IMR-90 (cell line): ENCODE measurements at regions not wholly inside any gene's neighbourhood (a gene's known extent, or its start where the extent isn't known, plus 50 kb on each side); places are given as distances from the start of the nearest gene placed in this dataset.

Experiments used
- ATAC-seq: fragments of 200-7000 bp; cut with Tn5 transposase; 2 replicates; pipeline ENCODE4 v1.9.1; 2020; ENCODE audit warnings: low read depth, mild to moderate bottlenecking, moderate library complexity
- BruUV-seq: library from RNA; stranded (reverse); fragments of 400-500 nt; replicated peaks from 2 replicates; lab custom pipeline; 2021; lab: Mats Ljungman, UMichigan
- CTCF ChIA-PET: fragments of 300-600 bp; formaldehyde crosslinking; extraction: SDS; loops from one replicate; lab custom pipeline; 2021; ENCODE audit warnings: antibody characterized with exemption; lab: Yijun Ruan, JAX
- POLR2A ChIA-PET: fragments of 300-600 bp; sonication (Branson Sonifier 250); formaldehyde crosslinking; loops from one replicate; lab custom pipeline; 2022; ENCODE audit warnings: antibody characterized with exemption; ENCODE audit not compliant: unreplicated experiment; lab: Charles Lee
- DNase-seq: peaks from one replicate; pipeline ENCODE4 v3.0.0; 2013
- H2AFZ ChIP-seq: replicated peaks from 2 replicates; pipeline ENCODE3; 2013; ENCODE audit warnings: low read length, mild to moderate bottlenecking; ENCODE audit not compliant: poor library complexity
- H2AK5ac ChIP-seq: 2 replicates; pipeline ENCODE4 v1.6.1; 2013; ENCODE audit warnings: low read depth, low read length, inconsistent platforms
- H2AK9ac ChIP-seq: replicated peaks from 2 replicates; pipeline ENCODE3; 2013; ENCODE audit warnings: mild to moderate bottlenecking, low read depth, low read length, moderate library complexity; ENCODE audit not compliant: poor library complexity
- H2BK120ac ChIP-seq: 2 replicates; pipeline ENCODE4 v1.6.1; 2013; ENCODE audit warnings: low read depth, low read length, inconsistent platforms
- H2BK15ac ChIP-seq: 3 replicates; pipeline ENCODE4 v1.6.1; 2013; ENCODE audit warnings: low read depth, low read length, inconsistent platforms
- H2BK20ac ChIP-seq: 2 replicates; pipeline ENCODE4 v1.6.1; 2013; ENCODE audit warnings: low read depth, mild to moderate bottlenecking, inconsistent platforms, low read length, moderate library complexity
- H2BK5ac ChIP-seq: 2 replicates; pipeline ENCODE4 v1.6.1; 2013; ENCODE audit warnings: mild to moderate bottlenecking, low read depth, low read length, inconsistent platforms; ENCODE audit not compliant: poor library complexity, severe bottlenecking
- H3K14ac ChIP-seq: replicated peaks from 2 replicates; pipeline ENCODE4 v1.6.1; 2013; ENCODE audit warnings: low read depth, low read length, inconsistent platforms
- H3K18ac ChIP-seq: 2 replicates; pipeline ENCODE4 v1.6.1; 2013; ENCODE audit warnings: low read depth, low read length, control low read depth
- H3K23ac ChIP-seq: 2 replicates; pipeline ENCODE4 v1.6.1; 2013; ENCODE audit warnings: low read depth, low read length, inconsistent platforms
- H3K27ac ChIP-seq: 2 replicates; pipeline ENCODE4 v1.5.1; 2013; ENCODE audit warnings: mild to moderate bottlenecking, control low read depth, low read length; ENCODE audit not compliant: insufficient read depth
- H3K27me3 ChIP-seq: 2 replicates; pipeline ENCODE4 v1.6.1; 2013; ENCODE audit warnings: low read length; ENCODE audit not compliant: control insufficient read depth, insufficient read depth
- H3K36me3 ChIP-seq: 2 replicates; pipeline ENCODE4 v1.6.1; 2013; ENCODE audit warnings: low read length, mixed read lengths; ENCODE audit not compliant: control insufficient read depth, insufficient read depth
- H3K4ac ChIP-seq: 2 replicates; pipeline ENCODE4 v1.6.1; 2013; ENCODE audit warnings: low read depth, low read length, inconsistent platforms
- H3K4me1 ChIP-seq: 2 replicates; pipeline ENCODE4 v1.6.1; 2013; ENCODE audit warnings: low read length, mixed read lengths; ENCODE audit not compliant: control insufficient read depth, insufficient read depth
- H3K4me2 ChIP-seq: 2 replicates; pipeline ENCODE4 v1.6.1; 2013; ENCODE audit warnings: low read depth, mild to moderate bottlenecking, control low read depth, low read length, moderate library complexity
- H3K4me3 ChIP-seq: 2 replicates; pipeline ENCODE4 v1.5.1; 2013; ENCODE audit warnings: low read depth, mild to moderate bottlenecking, control low read depth, low read length, moderate library complexity; ENCODE audit not compliant: insufficient read depth
- H3K56ac ChIP-seq: 2 replicates; pipeline ENCODE4 v1.6.1; 2013; ENCODE audit warnings: low read length, inconsistent platforms; ENCODE audit not compliant: insufficient read depth; ENCODE audit errors: extremely low read depth
- H3K79me1 ChIP-seq, 2 experiments: 2 replicates each; pipeline ENCODE4 v1.6.1; 2013; ENCODE audit warnings: low read length in 2 of 2, inconsistent platforms in 1 of 2, low read depth in 1 of 2
- H3K9ac ChIP-seq: 2 replicates; pipeline ENCODE4 v1.6.1; 2013; ENCODE audit warnings: low read depth, low read length, control low read depth
- H3K9me1 ChIP-seq: 2 replicates; pipeline ENCODE4 v1.6.1; 2013; ENCODE audit warnings: low read length, inconsistent platforms; ENCODE audit not compliant: insufficient read depth
- H3K9me3 ChIP-seq: 2 replicates; pipeline ENCODE4 v1.6.1; 2013; ENCODE audit warnings: low read length; ENCODE audit not compliant: control insufficient read depth, insufficient read depth
- H4K20me1 ChIP-seq: 2 replicates; pipeline ENCODE4 v1.6.1; 2013; ENCODE audit warnings: low read length, inconsistent platforms; ENCODE audit not compliant: insufficient read depth
- H4K5ac ChIP-seq: 2 replicates; pipeline ENCODE4 v1.6.1; 2013; ENCODE audit warnings: mild to moderate bottlenecking, low read depth, low read length, control low read depth
- H4K8ac ChIP-seq, 2 experiments: 2 replicates each; pipeline ENCODE4 v1.6.1; 2013; ENCODE audit warnings: low read depth in 2 of 2, low read length in 2 of 2, control low read depth in 1 of 2, inconsistent platforms in 1 of 2
- H4K91ac ChIP-seq: 2 replicates; pipeline ENCODE4 v1.6.1; 2013; ENCODE audit warnings: low read depth, low read length, inconsistent platforms; ENCODE audit not compliant: insufficient read depth
- BHLHE40 ChIP-seq: fragments of 150-350 bp; IDR thresholded peaks from 2 replicates; pipeline ENCODE4 v1.6.1; 2016; ENCODE audit warnings: mild to moderate bottlenecking, low read depth, low read length
- CHD1 ChIP-seq: IDR thresholded peaks from 2 replicates; pipeline ENCODE4 v1.6.1; 2012; ENCODE audit warnings: low read depth, low read length, improper control_type of control experiment
- ELK1 ChIP-seq: fragments of 150-350 bp; IDR thresholded peaks from 2 replicates; pipeline ENCODE4 v1.6.1; 2016; ENCODE audit warnings: low read depth, mild to moderate bottlenecking, low read length, moderate library complexity, borderline replicate concordance
- MAFK ChIP-seq: IDR thresholded peaks from 2 replicates; pipeline ENCODE4 v1.6.1; 2012; ENCODE audit warnings: low read depth, low read length, improper control_type of control experiment
- MXI1 ChIP-seq: IDR thresholded peaks from 2 replicates; pipeline ENCODE4 v1.6.1; 2012; ENCODE audit warnings: low read depth, mild to moderate bottlenecking, low read length, moderate library complexity, borderline replicate concordance
- NFE2L2 ChIP-seq: fragments of 150-350 bp; IDR thresholded peaks from 2 replicates; pipeline ENCODE4 v1.6.1; 2016; ENCODE audit warnings: low read depth, mild to moderate bottlenecking, low read length
- RAD21 ChIP-seq: IDR thresholded peaks from 2 replicates; pipeline ENCODE4 v1.6.1; 2012; ENCODE audit warnings: low read length, improper control_type of control experiment
- RCOR1 ChIP-seq: IDR thresholded peaks from 2 replicates; pipeline ENCODE4 v1.6.1; 2012; ENCODE audit warnings: mild to moderate bottlenecking, low read length, improper control_type of control experiment; ENCODE audit not compliant: insufficient replicate concordance
- USF2 ChIP-seq: fragments of 150-350 bp; IDR thresholded peaks from 2 replicates; pipeline ENCODE4 v1.6.1; 2017; ENCODE audit warnings: mild to moderate bottlenecking, antibody characterized with exemption, low read length, low read depth
- WGBS, 2 experiments: methylation state at CpG; one replicate each; pipeline versions ENCODE4 v1.1.5 to v1.1.7; 2013; ENCODE audit warnings: missing lambda C conversion rate in 2 of 2; ENCODE audit not compliant: insufficient read length in 1 of 2; ENCODE audit errors: extremely low coverage in 2 of 2; 5-methylcytosine and 5-hydroxymethylcytosine counted together
- dilution Hi-C: fragments of 300-500 bp; cut with HindIII; formaldehyde crosslinking; loops from one replicate; pipeline ENCODE4 v1.14.3; 2018; ENCODE audit warnings: low sequenced_read_pairs; ENCODE audit not compliant: unreplicated experiment
- in situ Hi-C: fragments of 300-500 bp; cut with MboI; formaldehyde crosslinking; loops from 3 replicates; pipeline ENCODE4 v1.14.3; 2019; ENCODE audit warnings: low sequenced_read_pairs, inconsistent platforms, mixed read lengths
- intact Hi-C: fragments of 100-400 bp; cut with micrococcal nuclease; formaldehyde crosslinking; loops from 2 replicates; pipeline ENCODE4 v1.10.0; 2022

- no peak overlapping the region for H3K4me2 ChIP-seq
- in situ Hi-C loops (no loop called here), dilution Hi-C loops (no loop called here), intact Hi-C loops (loop anchor here (10.0 kb wide), 1 partner anchor 452 kb away; no protein-coding TSS in a partner anchor)
- H2BK5ac ChIP-seq = no peak overlapping the region
- POLR2A ChIA-PET = no interaction called here
- no peak overlapping the region for H3K23ac ChIP-seq
- no peak overlapping the region for H4K8ac ChIP-seq
- no peak overlapping the region for H2AK9ac ChIP-seq
- 0 out of 2 replicates have a peak, but pooled peaks cover 2% of the 10 kb centered on the region for H3K27me3 ChIP-seq
- ATAC-seq (no peak), DNase-seq (no peak)
- no peaks in the 10 kb centered on the region for H3K4me1 ChIP-seq
- TF ChIP-seq BHLHE40 = no peak
- no peak for TF ChIP-seq ELK1
- no peak for TF ChIP-seq RAD21
- TF ChIP-seq CHD1 = no peak
- TF ChIP-seq RCOR1 = no peak
- no peak for TF ChIP-seq MAFK
- TF ChIP-seq USF2 = no peak
- no peak for TF ChIP-seq NFE2L2
- no peak for TF ChIP-seq MXI1
- no peak overlapping the region for H3K14ac ChIP-seq
- H3K9ac ChIP-seq = no peak overlapping the region
- no CpG with 5 or more reads among the region's 2 CpGs for WGBS, 2 experiments
- CTCF ChIA-PET = no interaction called here
- no peak overlapping the region for H4K5ac ChIP-seq
- no peak overlapping the region for H3K4ac ChIP-seq
- H2BK15ac ChIP-seq = no peak overlapping the region
- no peak overlapping the region for H2AFZ ChIP-seq
- H3K18ac ChIP-seq = no peak overlapping the region
- no peak overlapping the region for H2AK5ac ChIP-seq
- no peak overlapping the region for H3K56ac ChIP-seq
- H3K4me3 ChIP-seq = no peak overlapping the region
- no peaks in the 10 kb centered on the region for H3K9me3 ChIP-seq
- no peak overlapping the region for H2BK120ac ChIP-seq
- H3K36me3 ChIP-seq = no peaks in the 10 kb centered on the region
- H3K9me1 ChIP-seq = no peaks in the 10 kb centered on the region
- no peaks in the 10 kb centered on the region for H4K20me1 ChIP-seq
- no TSS peak for BruUV-seq
- H4K91ac ChIP-seq = no peak overlapping the region
- no peak overlapping the region for H2BK20ac ChIP-seq
- H3K27ac ChIP-seq = no peak overlapping the region
- H3K79me1 ChIP-seq = no peaks in the 10 kb centered on the region
These were observed 188.4 kb upstream of the KLF12 start for GRCh38 chr13:74322562-74322961.
